GM23248 (cell line): ENCODE measurements at regions not wholly inside any gene's neighbourhood (a gene's known extent, or its start where the extent isn't known, plus 50 kb on each side); places are given as distances from the start of the nearest gene placed in this dataset.

Source experiments
- DNase-seq: peaks from one replicate; pipeline ENCODE4 v3.0.0-alpha.2; 2015
- H2AFZ ChIP-seq: fragments of 200-600 bp; sonication (generic); 2 replicates; pipeline ENCODE4 v1.6.1; 2016; ENCODE audit warnings: antibody characterized with exemption
- H3F3A ChIP-seq: fragments of 200-600 bp; sonication (generic); 2 replicates; pipeline ENCODE4 v1.6.1; 2016; ENCODE audit warnings: mild to moderate bottlenecking, antibody characterized with exemption, mixed run types; ENCODE audit not compliant: insufficient read depth
- H3K27ac ChIP-seq: fragments of 200-600 bp; sonication (generic); 2 replicates; pipeline ENCODE4 v1.5.1; 2016; ENCODE audit warnings: mild to moderate bottlenecking
- H3K27me3 ChIP-seq: fragments of 200-600 bp; sonication (generic); replicated peaks from 2 replicates; pipeline ENCODE4 v1.6.1; 2016; ENCODE audit warnings: mild to moderate bottlenecking; ENCODE audit not compliant: insufficient read depth
- H3K36me3 ChIP-seq: fragments of 200-600 bp; sonication (generic); 2 replicates; pipeline ENCODE4 v1.6.1; 2016; ENCODE audit warnings: low read depth, mild to moderate bottlenecking
- H3K4me1 ChIP-seq: fragments of 200-600 bp; sonication (generic); 2 replicates; pipeline ENCODE4 v1.6.1; 2016; ENCODE audit warnings: mild to moderate bottlenecking; ENCODE audit not compliant: insufficient read depth
- H3K4me2 ChIP-seq: fragments of 200-600 bp; sonication (generic); one replicate; pipeline ENCODE4 v1.6.1; 2016; ENCODE audit warnings: mild to moderate bottlenecking; ENCODE audit not compliant: unreplicated experiment
- H3K4me3 ChIP-seq: fragments of 200-600 bp; sonication (generic); 2 replicates; pipeline ENCODE4 v1.5.1; 2016; ENCODE audit warnings: mild to moderate bottlenecking
- H3K79me2 ChIP-seq: fragments of 200-600 bp; sonication (generic); 2 replicates; pipeline ENCODE4 v1.6.1; 2016; ENCODE audit warnings: mild to moderate bottlenecking; ENCODE audit not compliant: insufficient read depth
- H3K9ac ChIP-seq: fragments of 200-600 bp; sonication (generic); 2 replicates; pipeline ENCODE4 v1.6.1; 2016; ENCODE audit warnings: mild to moderate bottlenecking
- H3K9me2 ChIP-seq: fragments of 200-600 bp; sonication (generic); 2 replicates; pipeline ENCODE4 v1.6.1; 2016; ENCODE audit warnings: mixed run types, mild to moderate bottlenecking, moderate library complexity; ENCODE audit not compliant: insufficient read depth
- H3K9me3 ChIP-seq: fragments of 200-600 bp; sonication (generic); one replicate; pipeline ENCODE4 v1.6.1; 2017; ENCODE audit warnings: low read depth
- H4K20me1 ChIP-seq: fragments of 200-600 bp; sonication (generic); 2 replicates; pipeline ENCODE4 v1.6.0; 2016; ENCODE audit not compliant: insufficient read depth
- EZH2 ChIP-seq: fragments of 200-600 bp; sonication (generic); IDR thresholded peaks from 2 replicates; pipeline ENCODE4 v1.6.1; 2018; ENCODE audit warnings: antibody characterized with exemption, mild to moderate bottlenecking; ENCODE audit not compliant: insufficient read depth, poor library complexity, severe bottlenecking
- EZH2phosphoT487 ChIP-seq: fragments of 200-600 bp; sonication (generic); IDR thresholded peaks from 2 replicates; pipeline ENCODE4 v1.6.1; 2018; ENCODE audit warnings: antibody characterized with exemption, moderate library complexity, mild to moderate bottlenecking, low read depth; ENCODE audit not compliant: insufficient read depth
- WGBS, 2 experiments: methylation state at CpG; one replicate each; pipeline ENCODE4 v1.1.6; 2015 to 2017; ENCODE audit warnings: low lambda C conversion rate in 2 of 2, low coverage in 1 of 2; ENCODE audit errors: missing lambda C conversion rate in 2 of 2; 5-methylcytosine and 5-hydroxymethylcytosine counted together
- in situ Hi-C: fragments of 300-500 bp; cut with MboI; formaldehyde crosslinking; loops from 2 replicates; pipeline ENCODE4 v1.15.0; 2020

- no peaks in the 10 kb centered on the region for H3K79me2 ChIP-seq
- H3K27ac ChIP-seq = no peak overlapping the region
- H3F3A ChIP-seq = no peaks in the 10 kb centered on the region
- no peaks in the 10 kb centered on the region for H3K9me3 ChIP-seq
- H3K27me3 ChIP-seq = no peaks in the 10 kb centered on the region; the same call in 1 of the 2 replicates
- H4K20me1 ChIP-seq = no peaks in the 10 kb centered on the region
- 0 to 12% methylated on average over 1 of the region's 1 CpG for WGBS, 2 experiments
- H3K36me3 ChIP-seq = no peaks in the 10 kb centered on the region
- no peak overlapping the region for H3K4me3 ChIP-seq
- DNase-seq = no peak
- in situ Hi-C loops = no loop called here
- no peak overlapping the region for H3K4me2 ChIP-seq
- TF ChIP-seq EZH2phosphoT487 (no peak), EZH2 (no peak)
- H3K9ac ChIP-seq = no peak overlapping the region
- no peaks in the 10 kb centered on the region for H3K9me2 ChIP-seq
- H3K4me1 ChIP-seq = no peaks in the 10 kb centered on the region
- H2AFZ ChIP-seq = no peak overlapping the region
Observed at GRCh38 chr17:33697557-33697956, 404.5 kb upstream of the ASIC2 start.

GRCh38 chr17:33701910-33702309, 408.8 kb upstream of the ASIC2 start:
- H2AFZ ChIP-seq = no peak overlapping the region
- H3K9ac ChIP-seq = no peak overlapping the region
- no peaks in the 10 kb centered on the region for H3K9me2 ChIP-seq
- 33 to 34% methylated on average over 6 of the region's 6 CpGs for WGBS, 2 experiments
- H3K79me2 ChIP-seq = no peaks in the 10 kb centered on the region
- no peak overlapping the region for H3K27ac ChIP-seq
- no peak for DNase-seq
- H3K27me3 ChIP-seq = no peaks in the 10 kb centered on the region
- no peaks in the 10 kb centered on the region for H3F3A ChIP-seq
- H3K4me1 ChIP-seq = no peaks in the 10 kb centered on the region
- H3K4me2 ChIP-seq = no peak overlapping the region
- H3K9me3 ChIP-seq = no peaks in the 10 kb centered on the region
- no peaks in the 10 kb centered on the region for H4K20me1 ChIP-seq
- in situ Hi-C loops = loop anchor here (25.0 kb wide), 1 partner anchor 1185 kb away; no protein-coding TSS in a partner anchor
- H3K36me3 ChIP-seq = no peaks in the 10 kb centered on the region
- no peak for TF ChIP-seq EZH2phosphoT487
- no peak for TF ChIP-seq EZH2
- H3K4me3 ChIP-seq = no peak overlapping the region

- no peaks in the 10 kb centered on the region for H3K79me2 ChIP-seq
- no peak overlapping the region for H3K4me3 ChIP-seq
- TF ChIP-seq EZH2 (no peak), EZH2phosphoT487 (no peak)
- no peaks in the 10 kb centered on the region for H4K20me1 ChIP-seq
- no peak overlapping the region for H3K4me2 ChIP-seq
- no peaks in the 10 kb centered on the region for H3K36me3 ChIP-seq
- H3K27me3 ChIP-seq = no peaks in the 10 kb centered on the region; the same call in 1 of the 2 replicates
- H3K9ac ChIP-seq = no peak overlapping the region
- H3F3A ChIP-seq = no peaks in the 10 kb centered on the region
- H3K9me3 ChIP-seq = no peaks in the 10 kb centered on the region
- no peaks in the 10 kb centered on the region for H3K9me2 ChIP-seq
- no peak overlapping the region for H2AFZ ChIP-seq
- in situ Hi-C loops = loop anchor here (25.0 kb wide), 1 partner anchor 1182 kb away; no protein-coding TSS in a partner anchor
- H3K4me1 ChIP-seq = no peaks in the 10 kb centered on the region
- 28 to 37% methylated on average over 2 of the region's 2 CpGs for WGBS, 2 experiments
- no peak overlapping the region for H3K27ac ChIP-seq
- DNase-seq = no peak
Observed at GRCh38 chr17:33704856-33705255, 411.8 kb upstream of the ASIC2 start.

- H3K79me2 ChIP-seq = no peaks in the 10 kb centered on the region
- H3K4me1 ChIP-seq = no peaks in the 10 kb centered on the region
- in situ Hi-C loops = loop anchor here (25.0 kb wide), 1 partner anchor 1177 kb away; no protein-coding TSS in a partner anchor
- TF ChIP-seq EZH2 = no peak
- TF ChIP-seq EZH2phosphoT487 = no peak
- no peaks in the 10 kb centered on the region for H4K20me1 ChIP-seq
- H3K4me2 ChIP-seq = no peak overlapping the region
- no peak overlapping the region for H3K27ac ChIP-seq
- no peaks in the 10 kb centered on the region for H3K9me3 ChIP-seq
- DNase-seq = no peak
- no peak overlapping the region for H3K9ac ChIP-seq
- H3K27me3 ChIP-seq = no peaks in the 10 kb centered on the region; the same call in 1 of the 2 replicates
- 3 to 9% methylated on average over 2 of the region's 2 CpGs for WGBS, 2 experiments
- H3K9me2 ChIP-seq = no peaks in the 10 kb centered on the region
- no peak overlapping the region for H3K4me3 ChIP-seq
- no peaks in the 10 kb centered on the region for H3F3A ChIP-seq
- no peak overlapping the region for H2AFZ ChIP-seq
- H3K36me3 ChIP-seq = no peaks in the 10 kb centered on the region
Observed at GRCh38 chr17:33709881-33710280, 416.8 kb upstream of the ASIC2 start.

GRCh38 chr17:33712120-33712519, 419.0 kb upstream of the ASIC2 start:
- WGBS, 2 experiments = 9 to 23% methylated on average over 2 of the region's 2 CpGs
- Histone ChIP-seq H3K4me2 (no peak overlapping the region), H4K20me1 (no peaks in the 10 kb centered on the region), H3K9ac (no peak overlapping the region), H3K4me3 (no peak overlapping the region), H3K9me3 (no peaks in the 10 kb centered on the region), H3K4me1 (no peaks in the 10 kb centered on the region), H3K27me3 (no peaks in the 10 kb centered on the region; the same call in 1 of the 2 replicates), H3F3A (no peaks in the 10 kb centered on the region), H3K79me2 (no peaks in the 10 kb centered on the region), H3K27ac (no peak overlapping the region), H2AFZ (no peak overlapping the region), H3K36me3 (no peaks in the 10 kb centered on the region), H3K9me2 (no peaks in the 10 kb centered on the region)
- TF ChIP-seq EZH2phosphoT487 (no peak), EZH2 (no peak)
- in situ Hi-C loops = loop anchor here (25.0 kb wide), 1 partner anchor 1175 kb away; no protein-coding TSS in a partner anchor
- DNase-seq = no peak
